ENCODE measurements at regions not wholly inside any gene's neighbourhood (a gene's known extent, or its start where the extent isn't known, plus 50 kb on each side); places are given as distances from the start of the nearest gene placed in this dataset.

- no peak for TF ChIP-seq POLR2AphosphoS5 (IDR thresholded peaks at IDR 0.05; ENCODE audit: low read depth)
- TF ChIP-seq CTCF (conservative IDR thresholded peaks at IDR 0.05; ENCODE audit: low read depth in 2 of 2) = no peak
- TF ChIP-seq EZH2phosphoT487 (IDR thresholded peaks at IDR 0.05; ENCODE audit: unreplicated experiment) = no peak
These were observed 109.0 kb upstream of the SMC2 start for GRCh38 chr9:103985077-103985476.
